C4-2B (cell line): ENCODE measurements at regions not wholly inside any gene's neighbourhood (a gene's known extent, or its start where the extent isn't known, plus 50 kb on each side); places are given as distances from the start of the nearest gene placed in this dataset.

ENCODE experiments used
- H3K27ac ChIP-seq: fragments of 450-650 bp; 2 replicates; pipeline ENCODE4 v1.5.1; 2017
- CTCF ChIP-seq: fragments of 450-650 bp; conservative IDR thresholded peaks from 2 replicates; pipeline ENCODE4 v1.5.1; 2017; ENCODE audit warnings: mild to moderate bottlenecking
- ZFX ChIP-seq: fragments of 450-650 bp; IDR thresholded peaks from 2 replicates; pipeline ENCODE4 v1.6.1; 2017

DNA sequence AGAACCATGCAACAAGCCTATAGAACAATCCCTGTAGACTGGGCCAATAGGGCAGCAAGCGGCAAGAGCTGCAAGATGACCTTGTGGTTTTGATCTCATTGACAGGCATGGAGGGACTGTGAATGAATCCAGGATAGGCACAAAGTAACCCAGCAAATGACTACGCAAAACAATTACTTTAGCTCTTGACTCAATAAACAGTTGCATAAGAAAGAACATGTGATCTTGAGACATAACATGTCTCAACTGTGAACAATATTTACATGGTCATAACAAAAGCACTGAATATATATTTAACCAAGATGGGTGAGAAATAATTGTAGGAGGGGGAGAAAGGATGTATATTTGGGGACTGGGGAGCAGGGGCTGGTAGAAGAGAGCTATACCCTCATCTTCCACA is 313.7 kb upstream of the CDH5 start:
- H3K27ac ChIP-seq, result no peak overlapping the region
- TF ChIP-seq CTCF, result no peak
- no peak for TF ChIP-seq ZFX

DNA sequence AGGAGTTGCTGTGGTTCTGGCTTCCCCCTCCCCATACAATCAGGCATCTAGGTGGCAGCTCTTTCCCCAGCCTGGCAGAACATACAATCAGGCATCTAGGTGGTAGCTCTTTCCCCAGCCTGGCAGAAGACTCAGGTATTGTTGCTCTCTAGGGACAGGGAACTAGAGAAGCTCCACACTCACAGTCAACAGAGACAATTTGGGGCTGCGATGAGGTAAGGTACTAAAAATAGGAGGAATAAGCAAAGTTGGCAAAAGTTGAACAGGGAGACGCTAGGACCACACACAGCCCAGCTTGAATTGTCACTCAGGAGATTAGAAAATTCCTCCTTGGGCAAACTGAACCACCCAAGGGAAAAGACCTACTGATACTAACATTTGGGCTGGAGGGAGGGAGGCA is 315.5 kb upstream of the CDH5 start:
- TF ChIP-seq ZFX (no peak), CTCF (no peak)
- H3K27ac ChIP-seq, result no peak overlapping the region

- H3K27ac ChIP-seq, result no peak overlapping the region
- TF ChIP-seq CTCF (no peak), ZFX (no peak)
These were observed 316.6 kb upstream of the CDH5 start for GRCh38 chr16:66049865-66050264.

DNA sequence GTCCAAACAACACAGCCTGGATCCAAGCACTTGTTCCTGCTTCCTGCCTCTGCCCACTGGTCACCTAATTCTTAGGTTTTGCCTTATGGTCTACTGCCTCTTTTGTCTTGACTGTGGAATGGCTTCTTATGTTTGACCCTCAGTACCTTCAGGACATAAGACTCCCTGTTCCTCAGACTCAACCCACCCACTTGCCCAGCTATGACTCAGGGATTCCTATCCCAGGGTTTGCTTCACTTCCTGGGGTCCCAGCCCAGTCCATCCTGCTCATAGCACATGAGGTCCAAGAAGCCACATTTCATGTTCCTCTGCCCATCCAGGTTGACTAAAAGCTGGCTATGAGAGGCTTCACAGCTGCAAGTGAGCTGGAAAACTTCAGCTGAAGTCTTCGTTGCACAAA is 320.9 kb upstream of the CDH5 start:
- TF ChIP-seq ZFX (no peak), CTCF (no peak)
- H3K27ac ChIP-seq, result no peak overlapping the region

- no peak overlapping the region for H3K27ac ChIP-seq
- TF ChIP-seq ZFX (no peak), CTCF (no peak)
These were observed 321.9 kb upstream of the CDH5 start for GRCh38 chr16:66044556-66044955.

DNA sequence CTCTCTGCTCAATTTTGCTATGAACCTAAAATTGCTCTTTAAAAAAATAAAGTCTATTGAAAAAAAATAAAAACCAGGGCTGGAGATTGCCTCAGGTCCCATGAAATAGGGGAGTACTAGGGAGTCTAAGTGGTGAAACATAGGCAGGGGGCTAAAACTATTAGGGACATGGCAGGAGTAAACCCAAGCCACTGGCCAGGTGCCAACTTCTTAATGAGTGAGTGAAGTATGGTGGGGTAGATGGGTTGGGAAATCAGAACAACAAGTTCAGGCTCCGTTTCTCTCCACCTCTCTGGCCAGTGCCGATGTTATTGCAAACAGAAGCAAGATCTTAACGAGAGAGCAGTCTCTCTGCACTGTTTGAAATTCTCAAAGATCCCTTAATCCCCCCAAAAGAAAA is 322.4 kb upstream of the CDH5 start:
- TF ChIP-seq ZFX (no peak), CTCF (no peak)
- no peak overlapping the region for H3K27ac ChIP-seq

DNA sequence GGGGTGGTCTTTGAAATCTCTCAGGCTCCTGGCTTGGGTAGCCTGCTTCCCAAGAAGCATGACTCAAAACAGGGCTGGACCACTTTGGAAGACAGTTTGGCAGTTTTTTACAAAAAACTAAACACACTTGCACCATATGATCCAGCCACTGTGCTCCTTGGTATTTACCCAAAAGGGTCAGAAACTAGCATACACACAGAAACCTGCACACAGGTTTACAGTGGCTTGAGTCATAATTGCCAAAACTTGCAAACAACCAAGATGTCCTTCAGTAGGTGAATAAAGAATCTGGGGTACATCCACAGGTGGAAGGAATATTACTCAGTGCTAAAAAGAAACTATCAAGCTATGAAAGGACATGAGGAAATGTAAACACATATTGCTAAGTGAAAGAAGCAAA is 323.2 kb upstream of the CDH5 start:
- no peak overlapping the region for H3K27ac ChIP-seq
- no peak for TF ChIP-seq ZFX
- TF ChIP-seq CTCF, result no peak
